ENCODE measurements at regions not wholly inside any gene's neighbourhood (a gene's known extent, or its start where the extent isn't known, plus 50 kb on each side); places are given as distances from the start of the nearest gene placed in this dataset.

DNA sequence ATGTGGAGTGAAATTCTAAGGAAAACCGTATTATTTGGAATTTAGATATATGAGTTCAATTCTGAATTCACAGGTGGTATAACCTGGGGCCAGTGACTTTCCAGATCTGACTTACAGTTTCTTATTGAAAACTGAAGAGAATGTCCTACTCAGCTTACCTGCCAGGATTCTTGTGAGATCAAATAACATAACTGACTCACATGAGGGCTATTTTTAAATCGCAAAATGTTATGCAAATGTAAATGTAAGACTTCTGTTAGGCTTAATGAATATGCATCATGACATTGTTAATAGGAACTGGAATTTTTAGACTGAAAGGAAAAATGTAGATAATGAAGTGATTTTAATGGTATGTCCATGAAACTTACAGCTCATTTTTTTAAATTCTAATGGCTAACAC is 1142.1 kb downstream of the FLRT2 start:
- TF ChIP-seq, protein P1, sequence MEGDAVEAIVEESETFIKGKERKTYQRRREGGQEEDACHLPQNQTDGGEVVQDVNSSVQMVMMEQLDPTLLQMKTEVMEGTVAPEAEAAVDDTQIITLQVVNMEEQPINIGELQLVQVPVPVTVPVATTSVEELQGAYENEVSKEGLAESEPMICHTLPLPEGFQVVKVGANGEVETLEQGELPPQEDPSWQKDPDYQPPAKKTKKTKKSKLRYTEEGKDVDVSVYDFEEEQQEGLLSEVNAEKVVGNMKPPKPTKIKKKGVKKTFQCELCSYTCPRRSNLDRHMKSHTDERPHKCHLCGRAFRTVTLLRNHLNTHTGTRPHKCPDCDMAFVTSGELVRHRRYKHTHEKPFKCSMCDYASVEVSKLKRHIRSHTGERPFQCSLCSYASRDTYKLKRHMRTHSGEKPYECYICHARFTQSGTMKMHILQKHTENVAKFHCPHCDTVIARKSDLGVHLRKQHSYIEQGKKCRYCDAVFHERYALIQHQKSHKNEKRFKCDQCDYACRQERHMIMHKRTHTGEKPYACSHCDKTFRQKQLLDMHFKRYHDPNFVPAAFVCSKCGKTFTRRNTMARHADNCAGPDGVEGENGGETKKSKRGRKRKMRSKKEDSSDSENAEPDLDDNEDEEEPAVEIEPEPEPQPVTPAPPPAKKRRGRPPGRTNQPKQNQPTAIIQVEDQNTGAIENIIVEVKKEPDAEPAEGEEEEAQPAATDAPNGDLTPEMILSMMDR (conservative IDR thresholded peaks at IDR 0.05; ENCODE audit: low read depth in 2 of 2), result no peak
- TF ChIP-seq STAT1 (IDR thresholded peaks at IDR 0.05; ENCODE audit: unreplicated experiment), result no peak
- TF ChIP-seq, protein P2, sequence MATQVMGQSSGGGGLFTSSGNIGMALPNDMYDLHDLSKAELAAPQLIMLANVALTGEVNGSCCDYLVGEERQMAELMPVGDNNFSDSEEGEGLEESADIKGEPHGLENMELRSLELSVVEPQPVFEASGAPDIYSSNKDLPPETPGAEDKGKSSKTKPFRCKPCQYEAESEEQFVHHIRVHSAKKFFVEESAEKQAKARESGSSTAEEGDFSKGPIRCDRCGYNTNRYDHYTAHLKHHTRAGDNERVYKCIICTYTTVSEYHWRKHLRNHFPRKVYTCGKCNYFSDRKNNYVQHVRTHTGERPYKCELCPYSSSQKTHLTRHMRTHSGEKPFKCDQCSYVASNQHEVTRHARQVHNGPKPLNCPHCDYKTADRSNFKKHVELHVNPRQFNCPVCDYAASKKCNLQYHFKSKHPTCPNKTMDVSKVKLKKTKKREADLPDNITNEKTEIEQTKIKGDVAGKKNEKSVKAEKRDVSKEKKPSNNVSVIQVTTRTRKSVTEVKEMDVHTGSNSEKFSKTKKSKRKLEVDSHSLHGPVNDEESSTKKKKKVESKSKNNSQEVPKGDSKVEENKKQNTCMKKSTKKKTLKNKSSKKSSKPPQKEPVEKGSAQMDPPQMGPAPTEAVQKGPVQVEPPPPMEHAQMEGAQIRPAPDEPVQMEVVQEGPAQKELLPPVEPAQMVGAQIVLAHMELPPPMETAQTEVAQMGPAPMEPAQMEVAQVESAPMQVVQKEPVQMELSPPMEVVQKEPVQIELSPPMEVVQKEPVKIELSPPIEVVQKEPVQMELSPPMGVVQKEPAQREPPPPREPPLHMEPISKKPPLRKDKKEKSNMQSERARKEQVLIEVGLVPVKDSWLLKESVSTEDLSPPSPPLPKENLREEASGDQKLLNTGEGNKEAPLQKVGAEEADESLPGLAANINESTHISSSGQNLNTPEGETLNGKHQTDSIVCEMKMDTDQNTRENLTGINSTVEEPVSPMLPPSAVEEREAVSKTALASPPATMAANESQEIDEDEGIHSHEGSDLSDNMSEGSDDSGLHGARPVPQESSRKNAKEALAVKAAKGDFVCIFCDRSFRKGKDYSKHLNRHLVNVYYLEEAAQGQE (IDR thresholded peaks at IDR 0.05; ENCODE audit: unreplicated experiment), result no peak
- TF ChIP-seq EZH2phosphoT487 (IDR thresholded peaks at IDR 0.05; ENCODE audit: unreplicated experiment), result no peak
- TF ChIP-seq, protein P3, sequence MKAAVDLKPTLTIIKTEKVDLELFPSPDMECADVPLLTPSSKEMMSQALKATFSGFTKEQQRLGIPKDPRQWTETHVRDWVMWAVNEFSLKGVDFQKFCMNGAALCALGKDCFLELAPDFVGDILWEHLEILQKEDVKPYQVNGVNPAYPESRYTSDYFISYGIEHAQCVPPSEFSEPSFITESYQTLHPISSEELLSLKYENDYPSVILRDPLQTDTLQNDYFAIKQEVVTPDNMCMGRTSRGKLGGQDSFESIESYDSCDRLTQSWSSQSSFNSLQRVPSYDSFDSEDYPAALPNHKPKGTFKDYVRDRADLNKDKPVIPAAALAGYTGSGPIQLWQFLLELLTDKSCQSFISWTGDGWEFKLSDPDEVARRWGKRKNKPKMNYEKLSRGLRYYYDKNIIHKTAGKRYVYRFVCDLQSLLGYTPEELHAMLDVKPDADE (IDR thresholded peaks at IDR 0.05), result no peak
- TF ChIP-seq, protein P4, sequence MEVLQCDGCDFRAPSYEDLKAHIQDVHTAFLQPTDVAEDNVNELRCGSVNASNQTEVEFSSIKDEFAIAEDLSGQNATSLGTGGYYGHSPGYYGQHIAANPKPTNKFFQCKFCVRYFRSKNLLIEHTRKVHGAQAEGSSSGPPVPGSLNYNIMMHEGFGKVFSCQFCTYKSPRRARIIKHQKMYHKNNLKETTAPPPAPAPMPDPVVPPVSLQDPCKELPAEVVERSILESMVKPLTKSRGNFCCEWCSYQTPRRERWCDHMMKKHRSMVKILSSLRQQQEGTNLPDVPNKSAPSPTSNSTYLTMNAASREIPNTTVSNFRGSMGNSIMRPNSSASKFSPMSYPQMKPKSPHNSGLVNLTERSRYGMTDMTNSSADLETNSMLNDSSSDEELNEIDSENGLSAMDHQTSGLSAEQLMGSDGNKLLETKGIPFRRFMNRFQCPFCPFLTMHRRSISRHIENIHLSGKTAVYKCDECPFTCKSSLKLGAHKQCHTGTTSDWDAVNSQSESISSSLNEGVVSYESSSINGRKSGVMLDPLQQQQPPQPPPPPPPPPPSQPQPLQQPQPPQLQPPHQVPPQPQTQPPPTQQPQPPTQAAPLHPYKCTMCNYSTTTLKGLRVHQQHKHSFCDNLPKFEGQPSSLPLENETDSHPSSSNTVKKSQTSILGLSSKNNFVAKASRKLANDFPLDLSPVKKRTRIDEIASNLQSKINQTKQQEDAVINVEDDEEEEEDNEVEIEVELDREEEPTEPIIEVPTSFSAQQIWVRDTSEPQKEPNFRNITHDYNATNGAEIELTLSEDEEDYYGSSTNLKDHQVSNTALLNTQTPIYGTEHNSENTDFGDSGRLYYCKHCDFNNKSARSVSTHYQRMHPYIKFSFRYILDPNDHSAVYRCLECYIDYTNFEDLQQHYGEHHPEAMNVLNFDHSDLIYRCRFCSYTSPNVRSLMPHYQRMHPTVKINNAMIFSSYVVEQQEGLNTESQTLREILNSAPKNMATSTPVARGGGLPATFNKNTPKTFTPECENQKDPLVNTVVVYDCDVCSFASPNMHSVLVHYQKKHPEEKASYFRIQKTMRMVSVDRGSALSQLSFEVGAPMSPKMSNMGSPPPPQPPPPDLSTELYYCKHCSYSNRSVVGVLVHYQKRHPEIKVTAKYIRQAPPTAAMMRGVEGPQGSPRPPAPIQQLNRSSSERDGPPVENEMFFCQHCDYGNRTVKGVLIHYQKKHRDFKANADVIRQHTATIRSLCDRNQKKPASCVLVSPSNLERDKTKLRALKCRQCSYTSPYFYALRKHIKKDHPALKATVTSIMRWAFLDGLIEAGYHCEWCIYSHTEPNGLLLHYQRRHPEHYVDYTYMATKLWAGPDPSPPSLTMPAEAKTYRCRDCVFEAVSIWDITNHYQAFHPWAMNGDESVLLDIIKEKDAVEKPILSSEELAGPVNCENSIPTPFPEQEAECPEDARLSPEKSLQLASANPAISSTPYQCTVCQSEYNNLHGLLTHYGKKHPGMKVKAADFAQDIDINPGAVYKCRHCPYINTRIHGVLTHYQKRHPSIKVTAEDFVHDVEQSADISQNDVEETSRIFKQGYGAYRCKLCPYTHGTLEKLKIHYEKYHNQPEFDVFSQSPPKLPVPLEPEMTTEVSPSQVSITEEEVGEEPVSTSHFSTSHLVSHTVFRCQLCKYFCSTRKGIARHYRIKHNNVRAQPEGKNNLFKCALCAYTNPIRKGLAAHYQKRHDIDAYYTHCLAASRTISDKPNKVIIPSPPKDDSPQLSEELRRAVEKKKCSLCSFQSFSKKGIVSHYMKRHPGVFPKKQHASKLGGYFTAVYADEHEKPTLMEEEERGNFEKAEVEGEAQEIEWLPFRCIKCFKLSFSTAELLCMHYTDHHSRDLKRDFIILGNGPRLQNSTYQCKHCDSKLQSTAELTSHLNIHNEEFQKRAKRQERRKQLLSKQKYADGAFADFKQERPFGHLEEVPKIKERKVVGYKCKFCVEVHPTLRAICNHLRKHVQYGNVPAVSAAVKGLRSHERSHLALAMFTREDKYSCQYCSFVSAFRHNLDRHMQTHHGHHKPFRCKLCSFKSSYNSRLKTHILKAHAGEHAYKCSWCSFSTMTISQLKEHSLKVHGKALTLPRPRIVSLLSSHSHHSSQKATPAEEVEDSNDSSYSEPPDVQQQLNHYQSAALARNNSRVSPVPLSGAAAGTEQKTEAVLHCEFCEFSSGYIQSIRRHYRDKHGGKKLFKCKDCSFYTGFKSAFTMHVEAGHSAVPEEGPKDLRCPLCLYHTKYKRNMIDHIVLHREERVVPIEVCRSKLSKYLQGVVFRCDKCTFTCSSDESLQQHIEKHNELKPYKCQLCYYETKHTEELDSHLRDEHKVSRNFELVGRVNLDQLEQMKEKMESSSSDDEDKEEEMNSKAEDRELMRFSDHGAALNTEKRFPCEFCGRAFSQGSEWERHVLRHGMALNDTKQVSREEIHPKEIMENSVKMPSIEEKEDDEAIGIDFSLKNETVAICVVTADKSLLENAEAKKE (CRISPR knock-in tag; IDR thresholded peaks at IDR 0.05), result no peak
- TF ChIP-seq JUNB (IDR thresholded peaks at IDR 0.05; ENCODE audit: unreplicated experiment), result no peak
- TF ChIP-seq CREB1 (CRISPR knock-in tag; IDR thresholded peaks at IDR 0.05; ENCODE audit: low read depth), result no peak
- TF ChIP-seq EZH2 (IDR thresholded peaks at IDR 0.05; ENCODE audit: low read depth, unreplicated experiment), result no peak

Measured in GM23338 (cell line).